Endothelial cell of umbilical vein (primary cell): ENCODE measurements at regions not wholly inside any gene's neighbourhood (a gene's known extent, or its start where the extent isn't known, plus 50 kb on each side); places are given as distances from the start of the nearest gene placed in this dataset.

Experiments
- BruUV-seq: library from RNA; stranded (reverse); fragments of 400-500 nt; replicated peaks from 2 replicates; lab custom pipeline; 2021; lab: Mats Ljungman, UMichigan
- CTCF ChIA-PET: fragments of 300-600, 350-600 bp; sonication (Branson Sonifier 250); formaldehyde crosslinking; loops from one replicate; lab custom pipeline; 2021; ENCODE audit warnings: antibody characterized with exemption, inconsistent platforms; lab: Charles Lee
- POLR2A ChIA-PET: fragments of 300-600, 350-600 bp; sonication (Branson Sonifier 250); formaldehyde crosslinking; loops from one replicate; lab custom pipeline; 2021; ENCODE audit warnings: antibody characterized with exemption, inconsistent platforms; lab: Charles Lee
- DNase-seq: peaks from one replicate; pipeline ENCODE4 v3.0.0-alpha.2; 2011; ENCODE audit warnings: low read depth, low spot score
- FAIRE-seq: peaks from 2 replicates; lab custom pipeline; 2011; peaks lifted over from hg19 to GRCh38; lab: Jason Lieb, UNC
- H2AFZ ChIP-seq: 2 replicates; pipeline ENCODE4 v1.6.0; 2012; ENCODE audit warnings: low read depth, low read length, control low read depth, inconsistent platforms
- H3K27ac ChIP-seq: 2 replicates; pipeline ENCODE4 v1.5.1; 2011; ENCODE audit warnings: low read depth, mild to moderate bottlenecking, control low read depth, low read length, moderate library complexity; ENCODE audit not compliant: insufficient read depth
- H3K27me3 ChIP-seq, 2 experiments: 2 replicates each; pipeline versions ENCODE4 v1.6.0 to v1.6.1; 2011; ENCODE audit warnings: low read length in 2 of 2, mixed read lengths in 1 of 2; ENCODE audit not compliant: control insufficient read depth in 2 of 2, insufficient read depth in 2 of 2
- H3K36me3 ChIP-seq, 2 experiments: 2 replicates in 1 of 2; 3 replicates in 1 of 2; pipeline ENCODE4 v1.5.1; 2011; ENCODE audit warnings: low read length in 2 of 2, mild to moderate bottlenecking in 1 of 2, moderate library complexity in 1 of 2; ENCODE audit not compliant: control insufficient read depth in 2 of 2, insufficient read depth in 2 of 2; ENCODE audit errors: extremely low read depth in 1 of 2
- H3K4me1 ChIP-seq: 3 replicates; pipeline ENCODE4 v1.5.1; 2011; ENCODE audit warnings: mild to moderate bottlenecking, low read length; ENCODE audit not compliant: control insufficient read depth, insufficient read depth; ENCODE audit errors: extremely low read depth
- H3K4me2 ChIP-seq: 2 replicates; pipeline ENCODE4 v1.6.1; 2011; ENCODE audit warnings: low read length, control low read depth, mixed read lengths; ENCODE audit not compliant: insufficient read depth
- H3K4me3 ChIP-seq, 3 experiments: fragments of 200-600 bp in 1 of 3; sonication (generic), shearing (Covaris generic) in 1 of 3; replicated peaks in 1 of 3; 2 replicates each; pipeline ENCODE4 v1.5.1; 2011 to 2016; ENCODE audit warnings: control low read depth in 3 of 3, low read length in 3 of 3, mild to moderate bottlenecking in 2 of 3, inconsistent platforms in 1 of 3, low read depth in 1 of 3, moderate library complexity in 1 of 3; ENCODE audit not compliant: insufficient read depth in 1 of 3
- H3K79me2 ChIP-seq: 2 replicates; pipeline ENCODE4 v1.6.0; 2012; ENCODE audit warnings: low read length, inconsistent platforms; ENCODE audit not compliant: control insufficient read depth, insufficient read depth
- H3K9ac ChIP-seq: replicated peaks from 2 replicates; pipeline ENCODE3; 2011; ENCODE audit warnings: low read length, control low read depth; ENCODE audit not compliant: insufficient read depth; ENCODE audit errors: extremely low read depth
- H3K9me1 ChIP-seq: replicated peaks from 3 replicates; pipeline ENCODE4 v1.6.0; 2011; ENCODE audit warnings: mild to moderate bottlenecking, low read length; ENCODE audit not compliant: control insufficient read depth, insufficient read depth; ENCODE audit errors: extremely low read depth
- H3K9me3 ChIP-seq: replicated peaks from 2 replicates; pipeline ENCODE4 v1.5.1; 2012; ENCODE audit warnings: low read length, inconsistent platforms; ENCODE audit not compliant: control insufficient read depth, insufficient read depth
- H4K20me1 ChIP-seq: replicated peaks from 2 replicates; pipeline ENCODE3; 2011; ENCODE audit warnings: mild to moderate bottlenecking, low read length; ENCODE audit not compliant: control insufficient read depth, insufficient read depth; ENCODE audit errors: extremely low read depth
- EZH2 ChIP-seq: IDR thresholded peaks from 2 replicates; pipeline ENCODE4 v1.6.1; 2012; ENCODE audit warnings: borderline replicate concordance, low read depth, mild to moderate bottlenecking, moderate library complexity, low read length, inconsistent platforms; ENCODE audit not compliant: severe bottlenecking
- FOS ChIP-seq: IDR thresholded peaks from 2 replicates; pipeline ENCODE4 v1.6.1; 2011; ENCODE audit warnings: mild to moderate bottlenecking, low read length, moderate library complexity, borderline replicate concordance; ENCODE audit not compliant: insufficient read depth
- GATA2 ChIP-seq: IDR thresholded peaks from 2 replicates; pipeline ENCODE4 v1.7.0; 2011; ENCODE audit warnings: low read depth, mild to moderate bottlenecking, moderate library complexity, mixed read lengths, low read length; ENCODE audit not compliant: insufficient read length, insufficient read depth
- JUN ChIP-seq: IDR thresholded peaks from 2 replicates; pipeline ENCODE4 v1.6.1; 2011; ENCODE audit warnings: borderline replicate concordance, low read depth; ENCODE audit not compliant: insufficient read length, insufficient read depth
- MYC ChIP-seq: IDR thresholded peaks from one replicate; pipeline ENCODE4 v1.6.1; 2011; ENCODE audit warnings: mild to moderate bottlenecking, low read depth, low read length
- POLR2A ChIP-seq: IDR thresholded peaks from 2 replicates; pipeline ENCODE4 v1.6.1; 2012; ENCODE audit warnings: low read depth, mild to moderate bottlenecking, control low read depth, low read length
- POLR2AphosphoS5 ChIP-seq: IDR thresholded peaks from 2 replicates; pipeline ENCODE4 v1.6.1; 2012; ENCODE audit warnings: low read depth, mild to moderate bottlenecking, control low read depth, low read length, moderate library complexity; ENCODE audit not compliant: insufficient read depth
- dilution Hi-C: fragments of 300-500 bp; cut with MboI; formaldehyde crosslinking; loops from one replicate; pipeline ENCODE4 v1.15.0; 2019; ENCODE audit warnings: low sequenced_read_pairs; ENCODE audit not compliant: extremely low pct_ligation_motif_present
- intact Hi-C: fragments of 100-400 bp; cut with micrococcal nuclease; formaldehyde crosslinking; loops from one replicate; pipeline ENCODE4 v1.10.0; 2022
- TF ChIP-seq, protein P1 (sequence below): IDR thresholded peaks from 2 replicates; pipeline ENCODE4 v1.6.1; 2011; ENCODE audit not compliant: insufficient read depth, insufficient read length
- TF ChIP-seq, protein P2 (sequence below), 2 donors: IDR thresholded peaks; 1 replicate in 1 of 2; 2 replicates in 1 of 2; pipeline ENCODE4 v1.5.1; 2011; ENCODE audit warnings: low read length in 2 of 2, mild to moderate bottlenecking in 2 of 2, moderate library complexity in 2 of 2, control low read depth in 1 of 2, inconsistent platforms in 1 of 2, low read depth in 1 of 2; ENCODE audit not compliant: insufficient read depth in 1 of 2; ENCODE audit errors: extremely low read depth in 1 of 2

DNA sequence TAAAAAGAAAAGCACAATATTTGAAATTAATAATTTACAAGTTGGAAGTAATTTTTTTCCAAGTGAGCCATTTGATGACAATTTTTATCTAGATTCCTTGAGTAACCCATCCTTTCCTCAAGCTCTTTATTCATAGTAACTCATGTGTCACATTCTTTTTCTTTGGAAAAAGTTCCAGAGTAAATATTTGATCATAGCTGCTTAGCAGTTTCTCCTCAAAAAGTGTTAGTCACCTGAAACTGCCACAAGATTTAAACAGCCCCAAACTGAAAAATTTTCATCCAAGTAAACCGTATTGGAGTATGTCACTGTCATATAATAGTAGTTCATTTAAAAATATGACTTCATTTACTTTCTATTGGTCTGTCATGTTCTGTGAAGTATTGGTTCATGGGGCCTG, 94.6 kb upstream of the CASK start:
- TF ChIP-seq JUN (no peak), MYC (no peak), POLR2AphosphoS5 (no peak), FOS (no peak), GATA2 (no peak), EZH2 (no peak), POLR2A (no peak)
- TF ChIP-seq, protein P1, sequence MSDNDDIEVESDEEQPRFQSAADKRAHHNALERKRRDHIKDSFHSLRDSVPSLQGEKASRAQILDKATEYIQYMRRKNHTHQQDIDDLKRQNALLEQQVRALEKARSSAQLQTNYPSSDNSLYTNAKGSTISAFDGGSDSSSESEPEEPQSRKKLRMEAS: no peak
- TF ChIP-seq, protein P2, sequence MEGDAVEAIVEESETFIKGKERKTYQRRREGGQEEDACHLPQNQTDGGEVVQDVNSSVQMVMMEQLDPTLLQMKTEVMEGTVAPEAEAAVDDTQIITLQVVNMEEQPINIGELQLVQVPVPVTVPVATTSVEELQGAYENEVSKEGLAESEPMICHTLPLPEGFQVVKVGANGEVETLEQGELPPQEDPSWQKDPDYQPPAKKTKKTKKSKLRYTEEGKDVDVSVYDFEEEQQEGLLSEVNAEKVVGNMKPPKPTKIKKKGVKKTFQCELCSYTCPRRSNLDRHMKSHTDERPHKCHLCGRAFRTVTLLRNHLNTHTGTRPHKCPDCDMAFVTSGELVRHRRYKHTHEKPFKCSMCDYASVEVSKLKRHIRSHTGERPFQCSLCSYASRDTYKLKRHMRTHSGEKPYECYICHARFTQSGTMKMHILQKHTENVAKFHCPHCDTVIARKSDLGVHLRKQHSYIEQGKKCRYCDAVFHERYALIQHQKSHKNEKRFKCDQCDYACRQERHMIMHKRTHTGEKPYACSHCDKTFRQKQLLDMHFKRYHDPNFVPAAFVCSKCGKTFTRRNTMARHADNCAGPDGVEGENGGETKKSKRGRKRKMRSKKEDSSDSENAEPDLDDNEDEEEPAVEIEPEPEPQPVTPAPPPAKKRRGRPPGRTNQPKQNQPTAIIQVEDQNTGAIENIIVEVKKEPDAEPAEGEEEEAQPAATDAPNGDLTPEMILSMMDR (IDR thresholded peaks at IDR 0.05; ENCODE audit: extremely low read depth in 1 of 2, insufficient read depth in 1 of 2, low read depth in 1 of 2, low read length in 2 of 2): no peak
- Histone ChIP-seq H4K20me1 (no peaks in the 10 kb centered on the region), H3K9me1 (no peaks in the 10 kb centered on the region), H3K4me2 (no peak overlapping the region), H3K79me2 (no peaks in the 10 kb centered on the region), H3K9ac (no peak overlapping the region), H2AFZ (no peak overlapping the region), H3K4me3 (no peak overlapping the region), H3K36me3 (no peaks in the 10 kb centered on the region), H3K27ac (no peak overlapping the region), H3K27me3 (peaks cover 0 to 2% of the 10 kb centered on the region in 2 experiments), H3K9me3 (no peaks in the 10 kb centered on the region), H3K4me1 (peaks cover 8% of the 10 kb centered on the region)
- dilution Hi-C loops: no loop called here
- POLR2A ChIA-PET: no interaction called here
- intact Hi-C loops: no loop called here
- DNase-seq (no peak), FAIRE-seq (no peak)
- CTCF ChIA-PET: no interaction called here
- no TSS peak for BruUV-seq
